Gastrocnemius medialis (tissue), 4 donors: ENCODE measurements at regions not wholly inside any gene's neighbourhood (a gene's known extent, or its start where the extent isn't known, plus 50 kb on each side); places are given as distances from the start of the nearest gene placed in this dataset.
"Not testable (repeated sequence)": the region's sequence is repeated elsewhere in the genome, so short reads cannot be mapped to it uniquely, and the experiment has no call there.

ENCODE experiments used
- ATAC-seq, 2 donors: fragments of 150-250 bp; one replicate each; pipeline ENCODE4 v1.9.1; 2016
- DNase-seq, 2 donors: peaks; one replicate each; pipeline ENCODE4 v3.0.0-alpha.2; 2019
- H3K27ac ChIP-seq, 4 donors: fragments of 200-600 bp; sonication (generic); 1 replicate in 1 of 4; 2 replicates in 3 of 4; pipeline ENCODE4 v1.5.1; 2016 to 2018; ENCODE audit warnings: mild to moderate bottlenecking in 2 of 4, moderate library complexity in 1 of 4
- H3K27me3 ChIP-seq, 3 donors: fragments of 200-600 bp; sonication (generic) in 2 of 3; 1 replicate in 1 of 3; 2 replicates in 2 of 3; pipeline versions ENCODE4 v1.5.1 to v1.6.0; 2016 to 2019; ENCODE audit warnings: mild to moderate bottlenecking in 1 of 3, moderate library complexity in 1 of 3
- H3K36me3 ChIP-seq, 2 donors: fragments of 200-600 bp; sonication (generic) in 1 of 2; one replicate each; pipeline ENCODE4 v1.5.1; 2017 to 2018
- H3K4me1 ChIP-seq, 2 donors: fragments of 200-600 bp; sonication (generic) in 1 of 2; one replicate each; pipeline ENCODE4 v1.5.1; 2016 to 2017; ENCODE audit warnings: mild to moderate bottlenecking in 2 of 2
- H3K4me3 ChIP-seq, 4 donors: fragments of 200-600 bp; sonication (generic) in 3 of 4; 1 replicate in 1 of 4; 2 replicates in 3 of 4; pipeline ENCODE4 v1.5.1; 2016 to 2019; ENCODE audit warnings: mild to moderate bottlenecking in 2 of 4
- H3K9me3 ChIP-seq, 3 donors: fragments of 200-600 bp; sonication (generic) in 2 of 3; 1 replicate in 1 of 3; 2 replicates in 2 of 3; pipeline ENCODE4 v1.5.1; 2016 to 2019
- POLR2A ChIP-seq, 2 donors: fragments of 450-650 bp; IDR thresholded peaks; one replicate each; pipeline ENCODE4 v1.6.1; 2017; ENCODE audit warnings: antibody characterized with exemption in 2 of 2, mild to moderate bottlenecking in 2 of 2, moderate library complexity in 2 of 2
- in situ Hi-C, 4 donors: fragments of 200-750 bp; cut with MboI; loops; one replicate each; pipeline versions ENCODE4 v1.15.0 to v1.8.0; 2017; ENCODE audit warnings: low sequenced_read_pairs in 4 of 4
- intact Hi-C: fragments of 100-400 bp; cut with DNase I; formaldehyde crosslinking; loops from one replicate; pipeline ENCODE4 v1.15.1; 2023; ENCODE audit warnings: low total_unique reads
- TF ChIP-seq, protein P1 (sequence below), 5 experiments: fragments of 450-650 bp in 3 of 5; fragments of 200-600 bp in 2 of 5; sonication (generic) in 2 of 5; IDR thresholded peaks in 4 of 5; conservative IDR thresholded peaks in 1 of 5; 1 replicate in 4 of 5; 2 replicates in 1 of 5; pipeline ENCODE4 v1.5.1; 2016 to 2019; ENCODE audit warnings: antibody characterized with exemption in 5 of 5, mild to moderate bottlenecking in 3 of 5, moderate library complexity in 3 of 5

DNA sequence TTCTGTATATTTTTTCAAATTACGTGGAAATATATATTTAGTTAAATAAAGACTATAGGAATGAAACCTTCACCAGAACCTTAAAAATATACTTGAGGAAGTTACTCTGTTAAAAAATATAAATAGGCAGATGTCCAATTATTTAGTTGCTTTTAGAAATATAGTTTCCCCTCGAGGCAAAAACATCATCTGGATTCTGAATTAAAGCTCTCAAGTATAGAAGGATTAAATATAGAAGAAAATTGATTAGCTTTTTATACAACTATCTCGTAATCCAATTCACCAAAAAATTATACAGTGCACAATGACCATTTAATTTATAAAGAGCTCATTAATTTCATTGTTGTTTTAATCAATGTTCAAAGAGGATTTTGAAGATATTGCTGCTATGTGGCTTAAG is 601.4 kb downstream of the GABRG2 start:
- no peaks in the 10 kb centered on the region for H3K27me3 ChIP-seq
- in situ Hi-C loops (no loop called here), intact Hi-C loops (no loop called here)
- no peak overlapping the region for H3K4me3 ChIP-seq
- H3K27ac ChIP-seq, result no peak overlapping the region
- no peaks in the 10 kb centered on the region for H3K4me1 ChIP-seq
- no peaks in the 10 kb centered on the region for H3K36me3 ChIP-seq
- DNase-seq (no peak), ATAC-seq (no peak)
- TF ChIP-seq, protein P1, sequence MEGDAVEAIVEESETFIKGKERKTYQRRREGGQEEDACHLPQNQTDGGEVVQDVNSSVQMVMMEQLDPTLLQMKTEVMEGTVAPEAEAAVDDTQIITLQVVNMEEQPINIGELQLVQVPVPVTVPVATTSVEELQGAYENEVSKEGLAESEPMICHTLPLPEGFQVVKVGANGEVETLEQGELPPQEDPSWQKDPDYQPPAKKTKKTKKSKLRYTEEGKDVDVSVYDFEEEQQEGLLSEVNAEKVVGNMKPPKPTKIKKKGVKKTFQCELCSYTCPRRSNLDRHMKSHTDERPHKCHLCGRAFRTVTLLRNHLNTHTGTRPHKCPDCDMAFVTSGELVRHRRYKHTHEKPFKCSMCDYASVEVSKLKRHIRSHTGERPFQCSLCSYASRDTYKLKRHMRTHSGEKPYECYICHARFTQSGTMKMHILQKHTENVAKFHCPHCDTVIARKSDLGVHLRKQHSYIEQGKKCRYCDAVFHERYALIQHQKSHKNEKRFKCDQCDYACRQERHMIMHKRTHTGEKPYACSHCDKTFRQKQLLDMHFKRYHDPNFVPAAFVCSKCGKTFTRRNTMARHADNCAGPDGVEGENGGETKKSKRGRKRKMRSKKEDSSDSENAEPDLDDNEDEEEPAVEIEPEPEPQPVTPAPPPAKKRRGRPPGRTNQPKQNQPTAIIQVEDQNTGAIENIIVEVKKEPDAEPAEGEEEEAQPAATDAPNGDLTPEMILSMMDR (IDR thresholded peaks at IDR 0.05 in 4 of 5, conservative IDR thresholded peaks at IDR 0.05 in 1 of 5), result no peak
- no peak for TF ChIP-seq POLR2A (IDR thresholded peaks at IDR 0.05)
- H3K9me3 ChIP-seq, result no peaks in the 10 kb centered on the region

DNA sequence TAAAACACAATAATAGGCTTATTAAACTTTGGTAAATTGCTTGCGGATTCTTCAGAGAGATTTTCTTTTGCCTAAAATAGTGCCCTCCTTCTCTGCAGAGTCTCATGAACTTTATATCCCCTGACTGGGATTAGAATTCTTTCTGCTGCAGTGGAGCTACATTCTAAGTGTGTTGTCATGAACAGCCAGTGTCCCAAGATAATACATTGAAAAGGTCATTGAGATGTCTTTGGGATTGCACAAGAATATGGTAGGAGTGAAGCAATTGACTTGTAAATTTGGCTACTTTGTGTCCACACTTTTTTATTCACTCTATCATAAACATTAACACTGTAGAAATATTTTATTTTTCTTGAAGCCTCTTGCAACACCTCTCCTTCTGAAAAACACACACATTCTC is 604.5 kb downstream of the GABRG2 start:
- in situ Hi-C loops (no loop called here), intact Hi-C loops (no loop called here)
- Histone ChIP-seq H3K27ac (no peak overlapping the region), H3K27me3 (no peaks in the 10 kb centered on the region), H3K9me3 (no peaks in the 10 kb centered on the region), H3K4me1 (no peaks in the 10 kb centered on the region), H3K4me3 (no peak overlapping the region), H3K36me3 (no peaks in the 10 kb centered on the region)
- DNase-seq (no peak), ATAC-seq (no peak)
- no peak for TF ChIP-seq POLR2A (IDR thresholded peaks at IDR 0.05)
- TF ChIP-seq, protein P1 (IDR thresholded peaks at IDR 0.05 in 4 of 5, conservative IDR thresholded peaks at IDR 0.05 in 1 of 5), result no peak

DNA sequence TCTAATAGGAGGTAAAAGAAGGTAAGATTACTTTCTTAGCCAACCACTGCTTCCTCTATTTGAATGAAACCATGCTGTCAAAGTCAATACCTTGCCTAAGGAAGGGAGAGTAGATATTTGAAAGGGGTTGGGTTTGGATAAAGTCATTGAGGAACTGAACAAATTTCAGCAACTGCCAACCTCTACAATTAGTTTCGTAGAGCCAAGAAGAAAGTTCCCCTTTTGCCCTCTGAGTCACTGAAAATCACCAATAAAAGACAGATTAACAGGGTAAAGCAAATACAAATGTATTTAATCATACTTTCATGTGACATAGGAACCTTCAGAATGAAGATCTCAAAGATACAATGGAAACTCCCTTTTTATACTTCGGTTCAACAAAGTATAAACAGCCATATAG is 615.7 kb downstream of the GABRG2 start:
- in situ Hi-C loops (no loop called here), intact Hi-C loops (no loop called here)
- Histone ChIP-seq H3K4me3 (no peak overlapping the region), H3K27ac (no peak overlapping the region), H3K27me3 (no peaks in the 10 kb centered on the region), H3K36me3 (no peaks in the 10 kb centered on the region), H3K4me1 (no peaks in the 10 kb centered on the region), H3K9me3 (no peaks in the 10 kb centered on the region)
- no peak for DNase-seq
- ATAC-seq, result no peak
- TF ChIP-seq, protein P1 (IDR thresholded peaks at IDR 0.05 in 4 of 5, conservative IDR thresholded peaks at IDR 0.05 in 1 of 5), result no peak
- no peak for TF ChIP-seq POLR2A (IDR thresholded peaks at IDR 0.05)

DNA sequence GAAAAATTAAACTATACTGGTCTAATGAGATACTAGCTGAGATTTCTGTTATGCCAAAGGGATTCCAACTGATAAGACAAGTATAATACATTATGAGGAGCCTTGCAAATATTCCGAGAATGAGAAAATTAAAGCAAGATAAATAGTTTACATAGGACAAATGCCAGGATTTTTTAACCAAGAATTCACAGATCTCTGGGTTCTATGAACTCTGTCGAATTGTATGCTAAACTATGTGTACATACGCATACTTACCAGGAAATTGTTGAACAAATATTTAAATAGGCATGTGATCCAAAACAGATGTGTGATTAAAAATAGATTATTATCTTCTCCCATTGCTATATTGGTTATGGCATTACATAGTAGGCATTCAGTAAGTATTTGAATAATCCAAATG is 616.6 kb downstream of the GABRG2 start:
- no peaks in the 10 kb centered on the region for H3K9me3 ChIP-seq
- no peak for TF ChIP-seq POLR2A (IDR thresholded peaks at IDR 0.05)
- TF ChIP-seq, protein P1 (IDR thresholded peaks at IDR 0.05 in 4 of 5, conservative IDR thresholded peaks at IDR 0.05 in 1 of 5), result no peak
- ATAC-seq (no peak), DNase-seq (no peak)
- H3K4me3 ChIP-seq, result no peak overlapping the region
- in situ Hi-C loops (no loop called here), intact Hi-C loops (no loop called here)
- H3K4me1 ChIP-seq, result no peaks in the 10 kb centered on the region
- H3K36me3 ChIP-seq, result no peaks in the 10 kb centered on the region
- H3K27me3 ChIP-seq, result no peaks in the 10 kb centered on the region
- H3K27ac ChIP-seq, result no peak overlapping the region

DNA sequence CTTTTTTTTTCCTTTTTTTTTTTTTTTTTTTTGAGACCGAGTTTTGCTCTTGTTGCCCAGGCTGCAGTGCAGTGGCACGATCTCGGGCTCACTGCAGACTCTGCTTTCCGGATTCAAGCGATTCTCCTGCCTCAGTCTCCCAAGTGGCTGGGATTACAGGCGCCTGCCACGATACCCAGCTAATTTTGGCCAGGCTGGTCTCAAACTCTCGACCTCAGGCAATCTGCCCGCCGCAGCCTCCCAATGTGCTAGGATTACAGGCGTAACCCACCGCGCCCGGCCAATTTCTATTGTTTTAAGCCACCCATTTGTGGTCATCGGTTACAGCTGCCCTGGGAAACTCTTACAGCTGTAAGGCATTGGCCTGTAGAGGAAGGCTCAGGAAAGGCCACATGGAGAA is 617.7 kb downstream of the GABRG2 start:
- no peaks in the 10 kb centered on the region for H3K27me3 ChIP-seq
- in situ Hi-C loops (no loop called here), intact Hi-C loops (no loop called here)
- no peaks in the 10 kb centered on the region for H3K9me3 ChIP-seq
- ATAC-seq (no peak), DNase-seq (no peak)
- no peak overlapping the region for H3K27ac ChIP-seq
- H3K4me1 ChIP-seq, result no peaks in the 10 kb centered on the region
- TF ChIP-seq, protein P1 (IDR thresholded peaks at IDR 0.05 in 4 of 5, conservative IDR thresholded peaks at IDR 0.05 in 1 of 5), result no peak
- TF ChIP-seq POLR2A (IDR thresholded peaks at IDR 0.05), result no peak
- no peaks in the 10 kb centered on the region for H3K36me3 ChIP-seq
- no peak overlapping the region for H3K4me3 ChIP-seq

DNA sequence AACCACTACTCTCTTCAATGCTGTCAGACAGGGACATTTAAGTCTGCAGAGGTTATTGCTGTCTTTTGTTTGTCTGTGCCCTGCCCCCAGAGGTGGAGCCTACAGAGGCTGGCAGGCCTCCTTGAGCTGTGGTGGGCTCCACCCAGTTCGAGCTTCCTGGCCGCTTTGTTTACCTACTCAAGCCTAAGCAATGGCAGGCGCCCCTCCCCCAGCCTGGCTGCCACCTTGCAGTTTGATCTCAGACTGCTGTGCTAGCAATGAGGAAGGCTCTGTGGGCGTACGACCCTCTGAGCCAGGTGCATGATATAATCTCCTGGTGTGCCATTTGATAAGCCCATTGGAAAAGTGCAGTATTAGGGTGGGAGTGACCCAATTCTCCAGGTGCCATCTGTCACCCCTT is 628.7 kb downstream of the GABRG2 start:
- H3K36me3 ChIP-seq, H3K9me3 ChIP-seq, ATAC-seq, DNase-seq, H3K27me3 ChIP-seq, H3K4me1 ChIP-seq, in situ Hi-C loops, H3K27ac ChIP-seq, H3K4me3 ChIP-seq, intact Hi-C loops: not testable (repeated sequence)
